DOHH2 (cell line): ENCODE measurements at regions not wholly inside any gene's neighbourhood (a gene's known extent, or its start where the extent isn't known, plus 50 kb on each side); places are given as distances from the start of the nearest gene placed in this dataset.

Source experiments
- H3F3A ChIP-seq: fragments of 200-600 bp; sonication (generic), shearing (Covaris generic); 2 replicates; pipeline ENCODE4 v1.6.0; 2016; ENCODE audit warnings: antibody characterized with exemption, mild to moderate bottlenecking; ENCODE audit not compliant: control insufficient read depth, insufficient read depth
- H3K27ac ChIP-seq: fragments of 200-600 bp; sonication (generic); 2 replicates; pipeline ENCODE4 v1.5.1; 2014; ENCODE audit warnings: low read depth, mild to moderate bottlenecking, low read length, moderate library complexity
- H3K27me3 ChIP-seq: fragments of 200-600 bp; sonication (generic); 2 replicates; pipeline ENCODE4 v1.6.1; 2014; ENCODE audit warnings: mild to moderate bottlenecking, low read length, mixed read lengths; ENCODE audit not compliant: control insufficient read depth
- H3K36me3 ChIP-seq: fragments of 200-600 bp; sonication (generic); 2 replicates; pipeline ENCODE4 v1.6.1; 2014; ENCODE audit warnings: mild to moderate bottlenecking, low read length, moderate library complexity, mixed read lengths; ENCODE audit not compliant: control insufficient read depth
- H3K4me1 ChIP-seq: fragments of 200-600 bp; sonication (generic); 2 replicates; pipeline ENCODE4 v1.6.1; 2014; ENCODE audit warnings: mild to moderate bottlenecking, low read length, mixed read lengths; ENCODE audit not compliant: control insufficient read depth
- H3K4me2 ChIP-seq: fragments of 200-600 bp; sonication (generic); 2 replicates; pipeline ENCODE4 v1.6.0; 2014; ENCODE audit warnings: mild to moderate bottlenecking, low read length, moderate library complexity
- H3K4me3 ChIP-seq: fragments of 200-600 bp; sonication (generic); 2 replicates; pipeline ENCODE4 v1.5.1; 2014; ENCODE audit warnings: mild to moderate bottlenecking, low read length, mixed read lengths
- H3K79me2 ChIP-seq: fragments of 200-600 bp; sonication (generic); 2 replicates; pipeline ENCODE4 v1.6.1; 2014; ENCODE audit warnings: mild to moderate bottlenecking, low read length, mixed read lengths; ENCODE audit not compliant: control insufficient read depth
- H3K9me2 ChIP-seq: fragments of 200-600 bp; sonication (generic); replicated peaks from 2 replicates; pipeline ENCODE4 v1.6.1; 2014; ENCODE audit warnings: mild to moderate bottlenecking, low read length, mixed read lengths; ENCODE audit not compliant: control insufficient read depth
- H3K9me3 ChIP-seq: fragments of 200-600 bp; sonication (generic); 2 replicates; pipeline ENCODE4 v1.6.1; 2014; ENCODE audit warnings: antibody characterized with exemption, low read length, mixed read lengths; ENCODE audit not compliant: control insufficient read depth, insufficient read depth
- H4K20me1 ChIP-seq: fragments of 200-600 bp; sonication (generic); 2 replicates; pipeline ENCODE4 v1.6.0; 2014; ENCODE audit warnings: low read depth, mild to moderate bottlenecking, antibody characterized with exemption, low read length, moderate library complexity; ENCODE audit not compliant: control insufficient read depth, insufficient read depth
- CTCF ChIP-seq: fragments of 200-600 bp; sonication (generic); IDR thresholded peaks from one replicate; pipeline ENCODE4 v1.5.1; 2014; ENCODE audit warnings: antibody characterized with exemption, mild to moderate bottlenecking, low read depth, low read length; ENCODE audit not compliant: poor library complexity, severe bottlenecking
- EZH2phosphoT487 ChIP-seq: fragments of 200-600 bp; sonication (generic); IDR thresholded peaks from 2 replicates; pipeline ENCODE4 v1.6.1; 2017; ENCODE audit warnings: borderline replicate concordance, mild to moderate bottlenecking, antibody characterized with exemption, low read length, moderate library complexity, mixed read lengths

DNA sequence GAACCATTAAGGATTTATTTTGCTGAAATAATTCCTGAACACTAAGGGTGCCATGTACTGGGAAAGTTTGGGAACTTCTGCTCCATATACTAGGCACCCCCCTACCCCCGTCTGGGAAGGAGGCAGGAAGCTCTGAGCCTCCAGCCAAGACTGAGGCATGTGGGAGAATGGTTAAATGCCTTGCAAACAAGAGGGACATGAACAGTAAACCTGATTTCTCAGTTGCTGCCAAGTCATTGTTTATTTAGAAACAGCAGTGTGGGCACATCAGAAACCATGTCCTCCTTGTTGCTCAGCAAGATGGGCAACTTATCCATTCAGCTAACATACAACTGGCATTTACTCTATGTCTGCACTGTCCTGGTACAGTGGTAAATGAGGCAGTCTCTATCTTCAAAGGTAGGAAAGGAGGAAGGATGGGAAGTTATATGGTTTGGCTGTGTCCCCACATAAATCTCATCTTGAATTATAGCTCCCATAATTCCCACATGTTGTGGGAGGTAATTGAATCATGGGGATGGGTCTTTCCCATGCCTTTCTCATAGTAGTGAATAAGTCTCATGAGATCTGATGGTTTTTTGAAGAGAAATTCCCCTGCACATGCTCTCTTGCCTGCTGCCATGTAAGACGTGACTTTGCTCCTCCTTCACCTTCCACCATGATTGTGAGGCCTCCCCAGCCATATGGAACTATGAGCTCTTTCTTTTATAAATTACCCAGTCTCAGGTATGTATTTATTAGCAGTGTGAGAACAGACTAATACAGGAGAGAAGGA, 459.1 kb downstream of the MIAT start:
- no peaks in the 10 kb centered on the region for H3K9me3 ChIP-seq
- H3K27ac ChIP-seq, result no peak overlapping the region
- no peak overlapping the region for H3K4me2 ChIP-seq
- H3K4me3 ChIP-seq, result no peak overlapping the region
- TF ChIP-seq CTCF (no peak), EZH2phosphoT487 (no peak)
- H3K36me3 ChIP-seq, result no peaks in the 10 kb centered on the region
- H3K27me3 ChIP-seq, result no peaks in the 10 kb centered on the region
- no peaks in the 10 kb centered on the region for H3F3A ChIP-seq
- no peaks in the 10 kb centered on the region for H3K4me1 ChIP-seq
- H4K20me1 ChIP-seq, result no peaks in the 10 kb centered on the region
- H3K9me2 ChIP-seq, result no peaks in the 10 kb centered on the region
- no peaks in the 10 kb centered on the region for H3K79me2 ChIP-seq

DNA sequence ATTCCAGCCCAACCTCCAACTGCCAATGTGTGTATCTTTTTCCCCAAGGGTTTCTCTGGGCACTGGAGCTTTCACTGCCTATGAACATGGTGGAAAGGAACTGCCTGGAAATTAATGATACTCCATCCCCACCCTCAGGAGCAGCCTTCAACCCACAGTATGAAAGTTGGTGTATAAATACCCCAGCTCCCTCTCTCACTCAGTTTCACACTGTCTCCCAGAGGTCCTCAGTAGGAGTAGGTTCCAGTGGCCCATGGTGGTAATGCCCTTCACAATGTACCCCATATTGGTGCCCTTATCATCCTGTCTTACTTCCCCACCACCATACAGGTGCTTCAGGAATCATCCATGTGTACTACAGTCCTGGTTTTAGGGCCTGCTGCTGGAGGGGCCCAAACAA, 462.6 kb downstream of the MIAT start:
- no peaks in the 10 kb centered on the region for H3K27me3 ChIP-seq
- no peaks in the 10 kb centered on the region for H3K9me2 ChIP-seq
- H3K4me1 ChIP-seq, result no peaks in the 10 kb centered on the region
- H3K4me2 ChIP-seq, result no peak overlapping the region
- no peak for TF ChIP-seq CTCF
- TF ChIP-seq EZH2phosphoT487, result no peak
- H3K27ac ChIP-seq, result no peak overlapping the region
- no peak overlapping the region for H3K4me3 ChIP-seq
- no peaks in the 10 kb centered on the region for H3F3A ChIP-seq
- H4K20me1 ChIP-seq, result no peaks in the 10 kb centered on the region
- no peaks in the 10 kb centered on the region for H3K9me3 ChIP-seq
- H3K36me3 ChIP-seq, result no peaks in the 10 kb centered on the region
- no peaks in the 10 kb centered on the region for H3K79me2 ChIP-seq

DNA sequence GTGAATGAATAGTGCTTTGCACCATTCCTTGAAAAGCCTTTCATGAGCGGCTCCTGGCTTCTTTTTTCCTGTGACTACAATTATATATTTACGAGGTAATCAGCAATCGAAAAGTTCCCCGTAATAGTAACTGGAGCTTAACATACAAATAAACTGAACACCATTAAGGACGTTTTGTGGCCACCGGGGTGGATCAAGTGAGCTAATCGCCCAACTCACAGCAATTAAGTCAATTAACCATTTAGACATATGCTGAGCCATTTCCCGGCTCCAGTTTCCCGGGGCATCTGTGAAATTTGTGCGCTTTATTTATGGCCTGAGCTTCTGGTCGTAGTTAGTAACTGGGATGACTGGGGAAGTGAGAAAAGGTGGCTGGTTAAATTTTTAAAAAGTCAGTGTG, 465.2 kb downstream of the MIAT start:
- Histone ChIP-seq H3K4me1 (no peaks in the 10 kb centered on the region), H3K27me3 (peaks cover 15% of the 10 kb centered on the region), H3K27ac (no peak overlapping the region), H3K9me2 (no peaks in the 10 kb centered on the region), H3K36me3 (no peaks in the 10 kb centered on the region), H3K4me2 (no peak overlapping the region), H3F3A (no peaks in the 10 kb centered on the region), H4K20me1 (no peaks in the 10 kb centered on the region), H3K9me3 (no peaks in the 10 kb centered on the region), H3K79me2 (no peaks in the 10 kb centered on the region), H3K4me3 (no peak overlapping the region)
- TF ChIP-seq EZH2phosphoT487 (no peak), CTCF (no peak)
